ENCODE measurements at regions not wholly inside any gene's neighbourhood (a gene's known extent, or its start where the extent isn't known, plus 50 kb on each side); places are given as distances from the start of the nearest gene placed in this dataset.

GRCh38 chr17:70750983-70751382, 581.7 kb downstream of the KCNJ2 start:
- TF ChIP-seq POLR2A (IDR thresholded peaks at IDR 0.05): no peak
- TF ChIP-seq CTCF (IDR thresholded peaks at IDR 0.05): no peak
